Heart left ventricle (tissue), 13 donors: ENCODE measurements at regions not wholly inside any gene's neighbourhood (a gene's known extent, or its start where the extent isn't known, plus 50 kb on each side); places are given as distances from the start of the nearest gene placed in this dataset.

Experiments used
- POLR2A ChIP-seq, 2 donors: fragments of 450-650 bp; IDR thresholded peaks; one replicate each; pipeline ENCODE4 v1.6.1; 2017; ENCODE audit warnings: antibody characterized with exemption in 2 of 2, mild to moderate bottlenecking in 2 of 2, moderate library complexity in 2 of 2
- TF ChIP-seq, protein P1 (sequence below), 12 donors: fragments of 200-600 bp; sonication (generic) in 4 of 12; IDR thresholded peaks; one replicate each; pipeline versions ENCODE4 v1.5.0 to v1.8.0; 2018 to 2022; ENCODE audit warnings: antibody characterized with exemption in 12 of 12, mild to moderate bottlenecking in 5 of 12
- donor health status: ischemic (EF 13 %, LVEDD 7.1; RV severe dilation, severe dysfunction).
- donor health status: DM: no; HTN: yes; CAD: no.
- donor health status: DM: no; HTN: no; CAD: no.
- donor health status: ischemic (EF 25% LVEDD 6.9; RV normal size, moderate dysfunction).
- donor health status: ischemic (EF 25% LVEDD 5.7; RV mildly dilated, moderate dysfunction).
- donor health status: ischemic (EF 35%, LVEDD 5.7; RV mildly dilated, moderate dysfunction).
- donor health status: nonischemic (EF 11% LVEDD 7.7; RV severe dilation, severe dysfunction).
- donor health status: DM: yes; HTN: yes; CAD: no.
- donor health status: PGD.
- donor health status: ischemic (EF 29% LVEDD 5.4; RV normal size, mild dysfunction).
- donor health status: nonischemic (EF 23%, LVEDD 6.1; RV moderate dilation, normal function).

GRCh38 chr9:99474186-99474585, 252.1 kb downstream of the SEC61B start:
- TF ChIP-seq POLR2A (IDR thresholded peaks at IDR 0.05), result no peak
- TF ChIP-seq, protein P1, sequence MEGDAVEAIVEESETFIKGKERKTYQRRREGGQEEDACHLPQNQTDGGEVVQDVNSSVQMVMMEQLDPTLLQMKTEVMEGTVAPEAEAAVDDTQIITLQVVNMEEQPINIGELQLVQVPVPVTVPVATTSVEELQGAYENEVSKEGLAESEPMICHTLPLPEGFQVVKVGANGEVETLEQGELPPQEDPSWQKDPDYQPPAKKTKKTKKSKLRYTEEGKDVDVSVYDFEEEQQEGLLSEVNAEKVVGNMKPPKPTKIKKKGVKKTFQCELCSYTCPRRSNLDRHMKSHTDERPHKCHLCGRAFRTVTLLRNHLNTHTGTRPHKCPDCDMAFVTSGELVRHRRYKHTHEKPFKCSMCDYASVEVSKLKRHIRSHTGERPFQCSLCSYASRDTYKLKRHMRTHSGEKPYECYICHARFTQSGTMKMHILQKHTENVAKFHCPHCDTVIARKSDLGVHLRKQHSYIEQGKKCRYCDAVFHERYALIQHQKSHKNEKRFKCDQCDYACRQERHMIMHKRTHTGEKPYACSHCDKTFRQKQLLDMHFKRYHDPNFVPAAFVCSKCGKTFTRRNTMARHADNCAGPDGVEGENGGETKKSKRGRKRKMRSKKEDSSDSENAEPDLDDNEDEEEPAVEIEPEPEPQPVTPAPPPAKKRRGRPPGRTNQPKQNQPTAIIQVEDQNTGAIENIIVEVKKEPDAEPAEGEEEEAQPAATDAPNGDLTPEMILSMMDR (IDR thresholded peaks at IDR 0.05), result no peak
